ENCODE measurements at regions not wholly inside any gene's neighbourhood (a gene's known extent, or its start where the extent isn't known, plus 50 kb on each side); places are given as distances from the start of the nearest gene placed in this dataset.

- TF ChIP-seq FOXP2 (optimal IDR thresholded peaks at IDR 0.05; ENCODE audit: borderline replicate concordance, extremely low read depth, extremely low read length, insufficient read depth) (no peak), SIN3A (IDR thresholded peaks at IDR 0.05; ENCODE audit: borderline replicate concordance, insufficient read depth, low read length) (no peak), POLR2AphosphoS5 (IDR thresholded peaks at IDR 0.05; ENCODE audit: low read depth, low read length) (no peak), TAF1 (IDR thresholded peaks at IDR 0.05; ENCODE audit: borderline replicate concordance, insufficient read depth, low read length) (no peak), REST (IDR thresholded peaks at IDR 0.05; ENCODE audit: insufficient read depth in 1 of 2, low read depth in 2 of 2, low read length in 2 of 2) (no peak)
Measured at GRCh38 chr7:94769724-94770123, 113.8 kb upstream of the SGCE start.

- no peak for TF ChIP-seq REST (IDR thresholded peaks at IDR 0.05; ENCODE audit: insufficient read depth in 1 of 2, low read depth in 2 of 2, low read length in 2 of 2)
- no peak for TF ChIP-seq POLR2AphosphoS5 (IDR thresholded peaks at IDR 0.05; ENCODE audit: low read depth, low read length)
- TF ChIP-seq FOXP2 (optimal IDR thresholded peaks at IDR 0.05; ENCODE audit: borderline replicate concordance, extremely low read depth, extremely low read length, insufficient read depth), result no peak
- TF ChIP-seq SIN3A (IDR thresholded peaks at IDR 0.05; ENCODE audit: borderline replicate concordance, insufficient read depth, low read length), result no peak
- TF ChIP-seq TAF1 (IDR thresholded peaks at IDR 0.05; ENCODE audit: borderline replicate concordance, insufficient read depth, low read length), result no peak
Measured at GRCh38 chr7:94778711-94779459, 123.0 kb upstream of the SGCE start.

GRCh38 chr7:94779861-94780260 is 123.9 kb upstream of the SGCE start:
- TF ChIP-seq SIN3A (IDR thresholded peaks at IDR 0.05; ENCODE audit: borderline replicate concordance, insufficient read depth, low read length) (no peak), POLR2AphosphoS5 (IDR thresholded peaks at IDR 0.05; ENCODE audit: low read depth, low read length) (no peak), FOXP2 (optimal IDR thresholded peaks at IDR 0.05; ENCODE audit: borderline replicate concordance, extremely low read depth, extremely low read length, insufficient read depth) (no peak)

GRCh38 chr7:94781236-94781635 is 125.3 kb upstream of the SGCE start:
- TF ChIP-seq POLR2AphosphoS5 (IDR thresholded peaks at IDR 0.05; ENCODE audit: low read depth, low read length), result no peak
- TF ChIP-seq FOXP2 (optimal IDR thresholded peaks at IDR 0.05; ENCODE audit: borderline replicate concordance, extremely low read depth, extremely low read length, insufficient read depth), result no peak
- TF ChIP-seq SIN3A (IDR thresholded peaks at IDR 0.05; ENCODE audit: borderline replicate concordance, insufficient read depth, low read length), result no peak

- TF ChIP-seq TAF1 (IDR thresholded peaks at IDR 0.05; ENCODE audit: borderline replicate concordance, insufficient read depth, low read length) (no peak), FOXP2 (optimal IDR thresholded peaks at IDR 0.05; ENCODE audit: borderline replicate concordance, extremely low read depth, extremely low read length, insufficient read depth) (no peak), POLR2AphosphoS5 (IDR thresholded peaks at IDR 0.05; ENCODE audit: low read depth, low read length) (no peak), SIN3A (IDR thresholded peaks at IDR 0.05; ENCODE audit: borderline replicate concordance, insufficient read depth, low read length) (no peak), REST (IDR thresholded peaks at IDR 0.05; ENCODE audit: insufficient read depth in 1 of 2, low read depth in 2 of 2, low read length in 2 of 2) (no peak)
Measured at GRCh38 chr7:94782777-94783176, 124.6 kb upstream of the PPP1R9A start.

GRCh38 chr7:94787285-94787684 is 120.1 kb upstream of the PPP1R9A start:
- TF ChIP-seq REST (IDR thresholded peaks at IDR 0.05; ENCODE audit: insufficient read depth in 1 of 2, low read depth in 2 of 2, low read length in 2 of 2), result no peak
- no peak for TF ChIP-seq SIN3A (IDR thresholded peaks at IDR 0.05; ENCODE audit: borderline replicate concordance, insufficient read depth, low read length)
- no peak for TF ChIP-seq POLR2AphosphoS5 (IDR thresholded peaks at IDR 0.05; ENCODE audit: low read depth, low read length)
- no peak for TF ChIP-seq TAF1 (IDR thresholded peaks at IDR 0.05; ENCODE audit: borderline replicate concordance, insufficient read depth, low read length)
- no peak for TF ChIP-seq FOXP2 (optimal IDR thresholded peaks at IDR 0.05; ENCODE audit: borderline replicate concordance, extremely low read depth, extremely low read length, insufficient read depth)
